HG03432 (cell line): ENCODE measurements at regions not wholly inside any gene's neighbourhood (a gene's known extent, or its start where the extent isn't known, plus 50 kb on each side); places are given as distances from the start of the nearest gene placed in this dataset.

ENCODE experiments used
- ATAC-seq: cut with Tn5 transposase; IDR thresholded peaks from one replicate; pipeline ENCODE4 v1.9.1; 2021; ENCODE audit warnings: mild to moderate bottlenecking, moderate library complexity; ENCODE audit not compliant: unreplicated experiment

GRCh38 chrY:8202837-8203236 lies 1134.4 kb upstream of the TSPY4 start:
- no peak for ATAC-seq

GRCh38 chrY:8241144-8241543 lies 1096.1 kb upstream of the TSPY4 start:
- ATAC-seq: no peak

GRCh38 chrY:8273807-8274206 lies 1063.5 kb upstream of the TSPY4 start:
- no peak for ATAC-seq

GRCh38 chrY:8305021-8305420 lies 1032.2 kb upstream of the TSPY4 start:
- no peak for ATAC-seq

- ATAC-seq: no peak
Observed at GRCh38 chrY:8324113-8324512, 1013.2 kb upstream of the TSPY4 start.

GRCh38 chrY:8326944-8327343 lies 1010.3 kb upstream of the TSPY4 start:
- ATAC-seq: no peak

GRCh38 chrY:8327708-8328354 lies 1009.4 kb upstream of the TSPY4 start:
- ATAC-seq: no peak

- no peak for ATAC-seq
Observed at GRCh38 chrY:8329431-8329830, 1007.8 kb upstream of the TSPY4 start.

GRCh38 chrY:8329929-8330328 lies 1007.3 kb upstream of the TSPY4 start:
- ATAC-seq: no peak

- no peak for ATAC-seq
Observed at GRCh38 chrY:8333328-8333727, 1003.9 kb upstream of the TSPY4 start.

- ATAC-seq: no peak
Observed at GRCh38 chrY:8335299-8335835, 1001.9 kb upstream of the TSPY4 start.

- ATAC-seq: no peak
Observed at GRCh38 chrY:8336112-8336774, 1001.0 kb upstream of the TSPY4 start.

GRCh38 chrY:8341000-8341399 lies 996.3 kb upstream of the TSPY4 start:
- ATAC-seq: no peak

GRCh38 chrY:8342173-8342572 lies 995.1 kb upstream of the TSPY4 start:
- ATAC-seq: no peak

GRCh38 chrY:8351241-8351640 lies 986.0 kb upstream of the TSPY4 start:
- no peak for ATAC-seq

GRCh38 chrY:8352201-8352600 lies 985.1 kb upstream of the TSPY4 start:
- no peak for ATAC-seq

GRCh38 chrY:8358161-8358560 lies 979.1 kb upstream of the TSPY4 start:
- no peak for ATAC-seq

- ATAC-seq: no peak
Observed at GRCh38 chrY:8361715-8362114, 975.5 kb upstream of the TSPY4 start.

- no peak for ATAC-seq
Observed at GRCh38 chrY:8377491-8377890, 959.8 kb upstream of the TSPY4 start.

- no peak for ATAC-seq
Observed at GRCh38 chrY:8379800-8380199, 957.5 kb upstream of the TSPY4 start.

GRCh38 chrY:8381425-8381824 lies 955.8 kb upstream of the TSPY4 start:
- ATAC-seq: no peak

- no peak for ATAC-seq
Observed at GRCh38 chrY:8386053-8386452, 951.2 kb upstream of the TSPY4 start.

- no peak for ATAC-seq
Observed at GRCh38 chrY:8388512-8388911, 948.8 kb upstream of the TSPY4 start.
